H1 (cell line): ENCODE measurements at regions not wholly inside any gene's neighbourhood (a gene's known extent, or its start where the extent isn't known, plus 50 kb on each side); places are given as distances from the start of the nearest gene placed in this dataset.

Source experiments
- EZH2 ChIP-seq: fragments of 200-600 bp; sonication (generic); IDR thresholded peaks from 2 replicates; pipeline ENCODE4 v1.7.1; 2012; ENCODE audit warnings: low read depth, mild to moderate bottlenecking, moderate library complexity, low read length, inconsistent platforms; ENCODE audit not compliant: severe bottlenecking
- HDAC6 ChIP-seq: IDR thresholded peaks from one replicate; pipeline ENCODE4 v1.7.1; 2012; ENCODE audit warnings: low read depth, mild to moderate bottlenecking, inconsistent platforms, low read length, moderate library complexity
- JUND ChIP-seq: IDR thresholded peaks from 2 replicates; pipeline ENCODE4 v1.6.1; 2011; ENCODE audit warnings: mild to moderate bottlenecking, improper control_type of control experiment, low read length
- POLR2AphosphoS5 ChIP-seq: IDR thresholded peaks from 2 replicates; pipeline ENCODE4 v1.6.1; 2011; ENCODE audit warnings: low read depth, low read length
- RNF2 ChIP-seq: fragments of 200-900, 300-1000 bp; sonication (generic); IDR thresholded peaks from 2 replicates; pipeline ENCODE4 v1.7.1; 2016; ENCODE audit warnings: borderline replicate concordance, low read depth, mild to moderate bottlenecking, antibody characterized with exemption, low read length; ENCODE audit not compliant: poor library complexity, severe bottlenecking; ENCODE audit errors: missing control alignments
- SIN3A ChIP-seq, 2 experiments: IDR thresholded peaks in 1 of 2; conservative IDR thresholded peaks in 1 of 2; 2 replicates each; pipeline ENCODE4 v1.6.1; 2011 to 2012; ENCODE audit warnings: low read length in 2 of 2, improper control_type of control experiment in 1 of 2, low read depth in 1 of 2, mild to moderate bottlenecking in 1 of 2
- SP4 ChIP-seq: IDR thresholded peaks from 2 replicates; pipeline ENCODE4 v1.6.1; 2012; ENCODE audit warnings: low read length, inconsistent platforms
- SRF ChIP-seq: IDR thresholded peaks from 2 replicates; pipeline ENCODE4 v1.6.1; 2011; ENCODE audit warnings: mild to moderate bottlenecking, low read depth, low read length, moderate library complexity
- TF ChIP-seq, protein P1 (sequence below), 3 experiments: IDR thresholded peaks; 1 replicate in 2 of 3; 2 replicates in 1 of 3; pipeline versions ENCODE4 v1.5.1 to v1.6.1; 2011; ENCODE audit warnings: low read length in 3 of 3, mild to moderate bottlenecking in 3 of 3, inconsistent platforms in 2 of 3, low read depth in 1 of 3, moderate library complexity in 1 of 3; ENCODE audit not compliant: insufficient read depth in 1 of 3; ENCODE audit errors: control extremely low read depth in 1 of 3

DNA sequence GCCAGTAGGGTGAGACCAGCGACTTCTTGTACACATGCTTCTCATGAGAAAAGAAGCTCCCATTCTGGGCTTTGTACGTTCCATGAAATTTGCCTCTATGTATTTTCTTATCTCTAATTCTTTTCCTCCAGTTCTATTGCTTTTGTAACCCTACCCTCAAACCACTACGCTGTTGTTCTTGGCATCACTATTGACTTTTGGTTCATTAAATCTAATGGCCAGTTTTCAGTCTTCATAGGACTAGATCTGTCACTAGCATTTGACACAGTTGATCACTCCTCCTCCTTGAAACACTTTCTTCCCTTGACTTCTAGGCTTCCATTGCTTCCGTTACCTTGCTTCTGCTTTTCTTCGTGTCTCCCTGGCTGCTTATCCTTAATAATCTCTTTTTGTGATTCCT lies 121.7 kb upstream of the GOLGA6L4 start:
- TF ChIP-seq, protein P1, sequence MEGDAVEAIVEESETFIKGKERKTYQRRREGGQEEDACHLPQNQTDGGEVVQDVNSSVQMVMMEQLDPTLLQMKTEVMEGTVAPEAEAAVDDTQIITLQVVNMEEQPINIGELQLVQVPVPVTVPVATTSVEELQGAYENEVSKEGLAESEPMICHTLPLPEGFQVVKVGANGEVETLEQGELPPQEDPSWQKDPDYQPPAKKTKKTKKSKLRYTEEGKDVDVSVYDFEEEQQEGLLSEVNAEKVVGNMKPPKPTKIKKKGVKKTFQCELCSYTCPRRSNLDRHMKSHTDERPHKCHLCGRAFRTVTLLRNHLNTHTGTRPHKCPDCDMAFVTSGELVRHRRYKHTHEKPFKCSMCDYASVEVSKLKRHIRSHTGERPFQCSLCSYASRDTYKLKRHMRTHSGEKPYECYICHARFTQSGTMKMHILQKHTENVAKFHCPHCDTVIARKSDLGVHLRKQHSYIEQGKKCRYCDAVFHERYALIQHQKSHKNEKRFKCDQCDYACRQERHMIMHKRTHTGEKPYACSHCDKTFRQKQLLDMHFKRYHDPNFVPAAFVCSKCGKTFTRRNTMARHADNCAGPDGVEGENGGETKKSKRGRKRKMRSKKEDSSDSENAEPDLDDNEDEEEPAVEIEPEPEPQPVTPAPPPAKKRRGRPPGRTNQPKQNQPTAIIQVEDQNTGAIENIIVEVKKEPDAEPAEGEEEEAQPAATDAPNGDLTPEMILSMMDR (IDR thresholded peaks at IDR 0.05; ENCODE audit: control extremely low read depth in 1 of 3, insufficient read depth in 1 of 3, low read depth in 1 of 3, low read length in 3 of 3) = no peak
- TF ChIP-seq POLR2AphosphoS5 = no peak
- TF ChIP-seq EZH2 = no peak
- no peak for TF ChIP-seq JUND
- TF ChIP-seq HDAC6 = no peak
- TF ChIP-seq RNF2 = no peak
- TF ChIP-seq SRF = no peak
- TF ChIP-seq SIN3A (conservative IDR thresholded peaks at IDR 0.05 in 1 of 2, IDR thresholded peaks at IDR 0.05 in 1 of 2; ENCODE audit: low read depth in 1 of 2, low read length in 2 of 2) = no peak
- TF ChIP-seq SP4 = no peak
